Hematopoietic multipotent progenitor cell (in vitro differentiated cells): ENCODE measurements at regions not wholly inside any gene's neighbourhood (a gene's known extent, or its start where the extent isn't known, plus 50 kb on each side); places are given as distances from the start of the nearest gene placed in this dataset.
"Not testable (repeated sequence)": the region's sequence is repeated elsewhere in the genome, so short reads cannot be mapped to it uniquely, and the experiment has no call there.

Experiments used
- DNase-seq, 3 donors: peaks; one replicate each; pipeline ENCODE4 v3.0.0-alpha.2; 2011 to 2015; ENCODE audit warnings: low read depth in 2 of 3, low spot score in 2 of 3

DNA sequence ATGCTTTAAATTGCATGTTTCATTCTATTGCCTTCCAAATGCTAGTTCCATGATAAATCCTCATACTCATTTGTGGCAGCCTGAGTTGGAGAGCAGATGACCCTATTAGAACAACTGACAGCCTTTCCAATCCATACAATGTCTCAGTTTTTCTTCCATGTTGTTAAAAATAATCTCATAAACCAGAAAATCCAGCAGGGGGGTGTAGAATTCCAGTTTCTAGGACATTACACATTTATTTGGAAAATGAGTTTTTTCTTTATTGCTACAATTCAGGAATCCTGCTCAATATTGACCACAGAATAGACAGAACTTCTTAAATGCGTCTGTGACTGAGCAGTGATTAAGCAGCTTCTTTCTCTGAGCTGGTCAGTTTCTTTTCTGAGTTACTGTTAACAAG, 174.2 kb upstream of the ATP10A start:
- DNase-seq = no peak

DNA sequence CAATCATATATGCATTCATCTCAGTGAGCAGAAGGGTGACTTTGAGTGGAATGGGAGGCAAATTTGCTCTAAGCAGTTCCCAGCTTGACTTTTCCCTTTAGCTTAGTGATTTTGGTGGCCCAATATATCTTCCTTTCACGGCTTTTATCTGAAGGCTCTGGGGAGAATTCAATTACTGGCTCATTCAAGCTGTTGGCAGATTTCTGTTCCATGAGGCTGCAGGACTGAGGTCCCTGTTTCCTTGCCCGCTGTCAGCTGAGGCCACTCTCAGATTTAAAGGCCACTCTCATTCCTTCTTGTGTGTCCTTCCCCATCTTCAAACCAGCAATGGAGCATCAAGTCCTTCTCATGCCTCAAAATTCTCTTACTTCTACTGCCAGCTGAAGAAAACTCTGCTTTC, 170.4 kb upstream of the ATP10A start:
- no peak for DNase-seq

- DNase-seq = no peak
Observed at GRCh38 chr15:26032162-26032846, 169.2 kb upstream of the ATP10A start.

GRCh38 chr15:26029586-26029985, 166.5 kb upstream of the ATP10A start:
- not testable (repeated sequence) for DNase-seq

- no peak for DNase-seq
Observed at GRCh38 chr15:26029146-26029545, 166.0 kb upstream of the ATP10A start.

DNA sequence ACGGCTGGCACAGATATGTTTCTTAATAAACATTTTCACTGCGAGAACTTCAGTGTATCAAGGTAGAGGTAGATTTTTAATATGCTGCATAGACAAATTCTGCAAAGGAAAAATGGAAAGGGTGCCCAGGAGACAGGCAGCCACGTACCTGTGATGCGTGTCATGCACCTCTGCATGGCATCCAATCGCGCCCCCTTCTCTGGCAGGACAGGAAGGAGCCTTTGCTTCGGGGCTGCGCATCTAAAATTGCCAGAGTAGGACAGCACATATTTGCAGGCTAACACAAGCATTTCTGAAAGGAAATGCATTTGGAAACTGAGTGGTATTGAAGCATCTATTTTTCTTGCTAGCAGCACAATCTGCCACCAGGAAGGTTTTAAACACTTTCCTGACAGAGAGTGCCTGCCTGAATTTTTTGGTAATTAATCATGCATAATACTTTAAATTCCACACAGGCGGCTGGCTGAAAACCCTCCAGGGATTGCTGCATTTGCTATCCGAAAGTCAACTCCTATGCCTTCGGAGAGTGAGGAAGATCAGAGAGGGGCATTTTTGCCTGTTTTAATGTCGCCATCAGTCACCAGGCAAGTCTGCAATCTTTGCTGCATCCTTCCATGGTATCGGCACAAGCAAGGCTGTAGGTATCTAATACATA, 165.1 kb upstream of the ATP10A start:
- no peak for DNase-seq

DNA sequence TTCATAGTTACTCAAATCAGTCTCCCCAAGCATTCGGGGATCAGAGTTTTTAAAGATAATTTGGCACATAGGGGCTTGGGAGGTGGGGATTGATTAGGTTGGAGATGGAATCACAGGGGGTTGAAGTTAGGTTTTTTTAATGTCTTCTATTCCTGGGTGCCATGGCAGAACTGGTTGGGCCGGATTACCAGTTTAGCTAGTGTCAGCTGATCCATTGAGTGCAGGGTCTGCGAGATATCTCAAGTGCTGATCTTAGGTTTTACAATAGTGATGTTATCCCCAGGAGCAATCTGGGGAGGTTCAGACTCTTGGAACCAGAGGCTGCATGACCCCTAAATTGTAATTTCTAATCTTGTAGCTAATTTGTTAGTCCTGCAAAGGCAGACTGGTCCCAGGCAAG, 163.5 kb upstream of the ATP10A start:
- DNase-seq = not testable (repeated sequence)

- DNase-seq = no peak
Observed at GRCh38 chr15:26024241-26024640, 161.1 kb upstream of the ATP10A start.

GRCh38 chr15:26023691-26024090, 160.6 kb upstream of the ATP10A start:
- DNase-seq = no peak

- DNase-seq = no peak
Observed at GRCh38 chr15:26023231-26023630, 160.1 kb upstream of the ATP10A start.

DNA sequence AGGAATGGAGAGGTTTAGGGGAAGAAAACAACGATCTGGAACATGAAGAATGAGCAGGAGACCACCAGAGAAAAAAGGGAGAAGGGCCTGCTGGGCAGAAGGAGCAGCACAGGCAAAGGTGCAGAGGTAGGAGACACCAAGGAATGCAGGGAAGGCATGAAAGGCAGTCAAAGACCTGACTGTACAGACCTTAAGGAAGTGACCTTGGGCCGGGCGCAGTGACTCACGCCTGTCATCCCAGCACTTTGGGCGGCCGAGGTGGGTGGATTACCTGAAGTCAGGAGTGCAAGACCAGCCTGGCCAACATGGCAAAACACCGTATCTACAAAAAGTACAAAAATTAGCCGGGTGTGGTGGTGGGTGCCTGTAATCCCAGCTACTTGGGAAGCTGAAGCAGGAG, 157.7 kb upstream of the ATP10A start:
- no peak for DNase-seq

- DNase-seq = no peak
Observed at GRCh38 chr15:26017665-26018064, 154.5 kb upstream of the ATP10A start.

DNA sequence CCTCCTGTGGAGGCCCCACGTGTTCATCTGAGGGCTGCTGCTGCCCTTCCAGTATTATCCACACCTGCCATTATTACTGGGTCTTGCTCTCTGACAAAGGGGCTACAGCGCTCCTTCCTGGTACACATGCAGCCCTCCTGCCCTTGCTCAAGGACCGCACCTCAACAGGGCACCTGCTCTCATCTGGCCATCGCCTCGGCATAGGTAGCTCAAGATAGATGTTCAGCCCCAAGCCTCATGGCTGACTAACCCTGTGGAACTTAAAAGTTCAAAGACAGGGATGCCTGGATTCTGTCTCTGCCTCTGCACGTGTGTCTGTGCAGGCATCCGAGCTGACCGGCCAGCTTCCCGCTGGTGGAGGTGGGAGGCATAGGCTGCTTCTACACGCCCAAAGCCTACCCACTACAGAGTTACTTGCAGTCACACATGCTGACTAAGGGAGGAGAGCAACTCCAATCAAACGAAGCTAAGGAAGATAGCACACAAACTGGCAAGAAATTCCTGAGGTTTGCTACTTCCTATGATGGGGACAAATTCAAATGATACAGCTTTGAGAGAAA, 152.5 kb upstream of the ATP10A start:
- no peak for DNase-seq

- no peak for DNase-seq
Observed at GRCh38 chr15:26013981-26014380, 150.9 kb upstream of the ATP10A start.

- DNase-seq = no peak
Observed at GRCh38 chr15:26011916-26012315, 148.8 kb upstream of the ATP10A start.

DNA sequence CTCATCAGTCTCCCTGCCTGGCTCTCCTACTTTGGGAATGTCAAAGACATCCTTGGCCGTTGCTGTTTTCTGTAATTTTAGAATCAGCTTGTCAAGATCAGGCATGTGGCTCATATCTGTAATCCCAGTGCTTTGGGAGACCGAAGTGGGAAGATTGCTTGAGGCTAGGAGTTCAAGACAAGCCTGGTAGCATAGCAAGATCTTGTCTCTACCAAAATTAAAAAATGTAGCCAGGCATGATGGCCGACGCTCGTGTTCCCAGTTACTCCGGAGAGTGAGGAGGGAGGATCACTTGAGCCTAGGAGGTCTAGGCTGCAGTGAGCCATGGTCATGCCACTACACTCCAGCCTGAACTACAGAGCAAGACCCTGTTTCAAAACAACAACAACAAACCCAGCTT, 144.0 kb upstream of the ATP10A start:
- DNase-seq = no peak

GRCh38 chr15:26001201-26001600, 138.1 kb upstream of the ATP10A start:
- DNase-seq = no peak

GRCh38 chr15:25993506-25993905, 130.4 kb upstream of the ATP10A start:
- no peak for DNase-seq

DNA sequence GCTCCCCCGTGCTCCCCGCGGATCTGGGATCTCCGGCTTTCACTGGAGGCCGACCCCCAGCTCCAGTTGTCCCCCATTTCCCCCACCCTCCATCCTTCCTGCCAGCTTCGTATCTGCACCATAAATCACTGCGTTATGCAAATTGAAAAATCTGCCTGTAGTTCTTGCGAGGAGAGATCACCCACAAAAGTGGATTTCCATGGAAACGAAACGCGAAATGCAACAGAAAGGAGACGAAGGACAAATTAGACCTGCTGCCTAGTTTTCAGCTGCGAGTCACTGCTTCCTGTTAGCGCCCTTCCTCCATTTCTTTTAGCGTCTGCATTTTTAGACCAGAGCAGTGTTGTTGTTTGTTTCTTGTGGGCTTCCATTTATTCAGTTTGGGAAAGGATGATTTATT, 127.1 kb upstream of the ATP10A start:
- no peak for DNase-seq

DNA sequence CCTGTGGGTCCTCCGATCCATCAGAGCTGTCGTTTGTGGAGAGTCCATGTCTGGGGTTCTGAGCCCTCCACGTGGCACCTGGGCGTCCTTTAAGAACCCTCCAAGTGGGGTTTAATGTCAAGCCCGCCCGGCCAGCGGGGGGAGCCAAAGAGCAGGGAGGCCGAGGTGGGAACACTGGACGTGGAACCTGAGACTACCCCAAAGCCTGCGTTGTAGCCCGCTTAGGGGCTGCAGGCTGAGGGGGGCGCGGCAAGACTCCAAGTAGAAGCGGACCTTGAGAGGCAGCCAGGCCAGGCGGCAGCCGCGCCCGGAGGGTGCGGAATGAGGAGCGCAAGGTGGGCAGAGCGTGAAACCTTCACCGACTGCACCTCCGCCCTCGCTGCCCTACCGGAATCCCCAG, 126.2 kb upstream of the ATP10A start:
- DNase-seq = no peak

DNA sequence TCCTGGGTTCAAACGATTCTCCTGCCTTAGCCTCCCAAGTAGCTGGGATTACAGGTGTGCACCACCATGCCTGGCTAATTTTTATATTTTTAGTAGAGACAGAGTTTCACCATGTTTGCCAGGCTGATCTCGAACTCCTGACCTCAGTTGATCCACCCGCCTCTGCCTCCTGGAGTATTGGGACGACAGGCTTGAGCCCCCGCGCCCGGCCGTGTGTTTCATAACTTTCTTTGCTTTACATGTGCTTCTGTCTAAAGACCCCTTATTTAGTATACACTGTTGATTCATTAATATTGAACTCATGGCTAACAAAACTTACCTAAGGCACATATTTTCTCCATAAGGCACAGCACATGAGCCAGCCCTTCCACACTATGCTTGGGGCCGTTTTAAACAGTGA, 125.6 kb upstream of the ATP10A start:
- not testable (repeated sequence) for DNase-seq

DNA sequence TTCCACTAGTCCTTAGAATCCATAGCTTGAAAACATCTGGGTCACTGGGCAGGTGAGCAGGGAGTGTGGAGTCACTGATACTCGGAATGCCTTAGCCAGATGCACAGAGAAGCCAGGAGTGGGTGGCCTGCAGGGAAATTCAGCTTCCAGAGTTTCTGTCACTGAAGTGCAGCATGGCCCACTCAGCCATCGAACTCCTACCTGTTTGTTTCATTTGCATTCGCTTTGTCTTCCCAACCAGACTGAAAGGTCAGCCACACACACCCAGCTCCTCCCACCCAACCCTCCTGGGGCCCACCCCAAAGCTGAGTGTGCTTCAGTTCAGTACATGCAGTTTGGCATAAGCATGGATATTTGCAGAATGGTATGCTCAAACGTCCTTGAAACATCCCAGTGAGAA, 124.5 kb upstream of the ATP10A start:
- DNase-seq = no peak
